ENCODE measurements at regions not wholly inside any gene's neighbourhood (a gene's known extent, or its start where the extent isn't known, plus 50 kb on each side); places are given as distances from the start of the nearest gene placed in this dataset.
"Not testable (repeated sequence)": the region's sequence is repeated elsewhere in the genome, so short reads cannot be mapped to it uniquely, and the experiment has no call there.

- no peak for FAIRE-seq
Measured at GRCh38 chr13:60887711-60888110, 490.7 kb downstream of the TDRD3 start.

- FAIRE-seq, result no peak
Measured at GRCh38 chr13:60881507-60881906, 484.5 kb downstream of the TDRD3 start.

- FAIRE-seq, result no peak
Measured at GRCh38 chr13:60873116-60873515, 476.1 kb downstream of the TDRD3 start.

GRCh38 chr13:60869941-60870613 is 473.1 kb downstream of the TDRD3 start:
- no peak for FAIRE-seq

GRCh38 chr13:60869225-60869624 is 472.2 kb downstream of the TDRD3 start:
- FAIRE-seq, result no peak

GRCh38 chr13:60862036-60862435 is 465.0 kb downstream of the TDRD3 start:
- FAIRE-seq, result no peak

- FAIRE-seq, result no peak
Measured at GRCh38 chr13:60857698-60858097, 460.7 kb downstream of the TDRD3 start.

- no peak for FAIRE-seq
Measured at GRCh38 chr13:60852886-60853285, 455.9 kb downstream of the TDRD3 start.

GRCh38 chr13:60851378-60851777 is 454.4 kb downstream of the TDRD3 start:
- FAIRE-seq, result no peak

GRCh38 chr13:60850526-60850925 is 453.5 kb downstream of the TDRD3 start:
- no peak for FAIRE-seq

GRCh38 chr13:60838581-60838980 is 441.6 kb downstream of the TDRD3 start:
- FAIRE-seq, result no peak

- no peak for FAIRE-seq
Measured at GRCh38 chr13:60837806-60838205, 440.8 kb downstream of the TDRD3 start.

- no peak for FAIRE-seq
Measured at GRCh38 chr13:60836821-60837220, 439.8 kb downstream of the TDRD3 start.

GRCh38 chr13:60811581-60811980 is 414.6 kb downstream of the TDRD3 start:
- FAIRE-seq, result no peak

- not testable (repeated sequence) for FAIRE-seq
Measured at GRCh38 chr13:60805640-60806039, 408.6 kb downstream of the TDRD3 start.

- FAIRE-seq, result no peak
Measured at GRCh38 chr13:60798503-60798902, 401.5 kb downstream of the TDRD3 start.

- FAIRE-seq, result no peak
Measured at GRCh38 chr13:60797112-60797511, 400.1 kb downstream of the TDRD3 start.

- FAIRE-seq, result no peak
Measured at GRCh38 chr13:60794751-60795150, 397.7 kb downstream of the TDRD3 start.

- FAIRE-seq, result no peak
Measured at GRCh38 chr13:60790620-60791019, 393.6 kb downstream of the TDRD3 start.

- FAIRE-seq, result no peak
Measured at GRCh38 chr13:60788156-60788829, 391.3 kb downstream of the TDRD3 start.

- FAIRE-seq, result no peak
Measured at GRCh38 chr13:60787083-60787482, 390.1 kb downstream of the TDRD3 start.

GRCh38 chr13:60772726-60773125 is 375.7 kb downstream of the TDRD3 start:
- no peak for FAIRE-seq

GRCh38 chr13:60765700-60766411 is 368.8 kb downstream of the TDRD3 start:
- no peak for FAIRE-seq

GRCh38 chr13:60759499-60759898 is 362.5 kb downstream of the TDRD3 start:
- no peak for FAIRE-seq

Data from A204.1 (cell line).